H1 (cell line): ENCODE measurements at regions not wholly inside any gene's neighbourhood (a gene's known extent, or its start where the extent isn't known, plus 50 kb on each side); places are given as distances from the start of the nearest gene placed in this dataset.

Experiments used
- CTCF ChIA-PET: fragments of 300-600 bp; sonication (Branson Sonifier 250); formaldehyde crosslinking; loops from one replicate; lab custom pipeline; 2021; ENCODE audit not compliant: partially characterized antibody; lab: Charles Lee
- POLR2A ChIA-PET: fragments of 300-600 bp; sonication (Branson Sonifier 250); formaldehyde crosslinking; loops from one replicate; lab custom pipeline; 2021; ENCODE audit warnings: inconsistent platforms; ENCODE audit not compliant: partially characterized antibody; lab: Charles Lee
- DNase-seq, 2 experiments: peaks; one replicate each; pipeline versions ENCODE4 v3.0.0 to v3.0.0-alpha.2; 2010 to 2022; ENCODE audit warnings: low spot score in 2 of 2, low read depth in 1 of 2, mixed read lengths in 1 of 2
- FAIRE-seq: peaks from 2 replicates; lab custom pipeline; 2011; peaks lifted over from hg19 to GRCh38; lab: Jason Lieb, UNC
- H2AFZ ChIP-seq: 2 replicates; pipeline ENCODE4 v1.8.1; 2012; ENCODE audit warnings: low read length, inconsistent platforms
- H2AK5ac ChIP-seq: 2 replicates; pipeline ENCODE4 v1.6.1; 2013; ENCODE audit warnings: low read depth, low read length
- H2BK120ac ChIP-seq: replicated peaks from 2 replicates; pipeline ENCODE3; 2013; ENCODE audit warnings: low read depth, low read length, inconsistent platforms
- H2BK12ac ChIP-seq: 2 replicates; pipeline ENCODE4 v1.6.1; 2013; ENCODE audit warnings: low read depth, low read length
- H2BK15ac ChIP-seq: 2 replicates; pipeline ENCODE4 v1.6.1; 2013; ENCODE audit warnings: low read length
- H2BK20ac ChIP-seq: 2 replicates; pipeline ENCODE4 v1.6.1; 2013; ENCODE audit warnings: low read length
- H2BK5ac ChIP-seq: 2 replicates; pipeline ENCODE4 v1.6.1; 2013; ENCODE audit warnings: low read depth, low read length
- H3K14ac ChIP-seq: 2 replicates; pipeline ENCODE4 v1.6.1; 2013; ENCODE audit warnings: inconsistent platforms; ENCODE audit not compliant: insufficient read length
- H3K18ac ChIP-seq: 2 replicates; pipeline ENCODE4 v1.6.1; 2013; ENCODE audit warnings: low read length; ENCODE audit errors: extremely low read depth
- H3K23ac ChIP-seq: 2 replicates; pipeline ENCODE4 v1.6.1; 2013; ENCODE audit warnings: inconsistent platforms; ENCODE audit not compliant: insufficient read length
- H3K23me2 ChIP-seq: 2 replicates; pipeline ENCODE4 v1.6.1; 2013; ENCODE audit warnings: low read depth, low read length
- H3K27ac ChIP-seq: 2 replicates; pipeline ENCODE4 v1.6.1; 2011; ENCODE audit warnings: low read depth, low read length, inconsistent platforms
- H3K27me3 ChIP-seq, 4 experiments: replicated peaks in 1 of 4; 1 replicate in 1 of 4; 2 replicates in 3 of 4; pipeline versions ENCODE4 v1.6.1 to v1.8.1; 2011 to 2013; ENCODE audit warnings: low read length in 3 of 4, mild to moderate bottlenecking in 3 of 4, inconsistent platforms in 2 of 4, mixed read lengths in 2 of 4, moderate library complexity in 1 of 4; ENCODE audit not compliant: control insufficient read depth in 3 of 4, insufficient read depth in 3 of 4; ENCODE audit errors: extremely low read depth in 1 of 4
- H3K36me3 ChIP-seq, 4 experiments: 2 replicates each; pipeline versions ENCODE4 v1.6.1 to v1.8.1; 2011 to 2013; ENCODE audit warnings: mild to moderate bottlenecking in 4 of 4, low read length in 3 of 4, moderate library complexity in 2 of 4, control low read depth in 1 of 4, inconsistent platforms in 1 of 4; ENCODE audit not compliant: insufficient read depth in 4 of 4, control insufficient read depth in 2 of 4
- H3K4ac ChIP-seq: replicated peaks from 2 replicates; pipeline ENCODE3; 2013; ENCODE audit warnings: low read length, low read depth, mixed read lengths, inconsistent platforms; ENCODE audit not compliant: insufficient read length
- H3K4me1 ChIP-seq, 4 experiments: replicated peaks in 1 of 4; 1 replicate in 1 of 4; 2 replicates in 3 of 4; pipeline versions ENCODE4 v1.6.1 to v1.8.1; 2011 to 2013; ENCODE audit warnings: low read length in 3 of 4, inconsistent platforms in 2 of 4, mixed read lengths in 1 of 4; ENCODE audit not compliant: insufficient read depth in 4 of 4, control insufficient read depth in 3 of 4
- H3K4me2 ChIP-seq, 2 experiments: 2 replicates each; pipeline versions ENCODE4 v1.6.1 to v1.8.1; 2011 to 2013; ENCODE audit warnings: low read depth in 2 of 2, low read length in 2 of 2, control low read depth in 1 of 2, inconsistent platforms in 1 of 2, mild to moderate bottlenecking in 1 of 2; ENCODE audit not compliant: insufficient read depth in 1 of 2
- H3K4me3 ChIP-seq, 4 experiments: fragments of 200-600, 300-600 bp in 1 of 4; sonication (generic), shearing (Covaris generic), sonication (Bioruptor Twin) in 1 of 4; 2 replicates each; pipeline versions ENCODE4 v1.5.1 to v1.8.1; 2011 to 2016; ENCODE audit warnings: low read length in 4 of 4, low read depth in 3 of 4, control low read depth in 2 of 4, inconsistent platforms in 2 of 4, mild to moderate bottlenecking in 2 of 4, mixed read lengths in 1 of 4, moderate library complexity in 1 of 4; ENCODE audit not compliant: insufficient read depth in 2 of 4; ENCODE audit errors: extremely low read depth in 1 of 4
- H3K56ac ChIP-seq: replicated peaks from 2 replicates; pipeline ENCODE3; 2013; ENCODE audit warnings: low read depth, mild to moderate bottlenecking, mixed read lengths, low read length, inconsistent platforms; ENCODE audit not compliant: insufficient read length
- H3K79me1 ChIP-seq: 2 replicates; pipeline ENCODE4 v1.6.1; 2013; ENCODE audit warnings: low read depth, low read length, control low read depth
- H3K79me2 ChIP-seq, 2 experiments: 2 replicates each; pipeline versions ENCODE4 v1.6.1 to v1.8.1; 2012 to 2013; ENCODE audit warnings: low read length in 2 of 2, mild to moderate bottlenecking in 2 of 2, inconsistent platforms in 1 of 2; ENCODE audit not compliant: insufficient read depth in 2 of 2, control insufficient read depth in 1 of 2
- H3K9ac ChIP-seq, 4 experiments: replicated peaks in 1 of 4; 1 replicate in 1 of 4; 2 replicates in 3 of 4; pipeline versions ENCODE4 v1.6.1 to v1.8.1; 2011 to 2013; ENCODE audit warnings: low read depth in 3 of 4, low read length in 3 of 4, control low read depth in 2 of 4, mild to moderate bottlenecking in 2 of 4, moderate library complexity in 2 of 4, inconsistent platforms in 1 of 4; ENCODE audit errors: extremely low read depth in 1 of 4
- H3K9me3 ChIP-seq, 2 experiments: 2 replicates each; pipeline versions ENCODE4 v1.6.1 to v1.8.1; 2012 to 2013; ENCODE audit warnings: mild to moderate bottlenecking in 2 of 2, moderate library complexity in 2 of 2, control low read depth in 1 of 2, inconsistent platforms in 1 of 2, low read depth in 1 of 2, low read length in 1 of 2, mixed read lengths in 1 of 2; ENCODE audit not compliant: insufficient read depth in 2 of 2
- H4K20me1 ChIP-seq, 2 experiments: replicated peaks in 1 of 2; 2 replicates each; pipeline versions ENCODE3 to v1.8.1; 2011 to 2013; ENCODE audit warnings: inconsistent platforms in 2 of 2, low read length in 2 of 2, mild to moderate bottlenecking in 1 of 2; ENCODE audit not compliant: insufficient read depth in 2 of 2, control insufficient read depth in 1 of 2
- H4K5ac ChIP-seq: 2 replicates; pipeline ENCODE4 v1.6.1; 2013; ENCODE audit warnings: low read length, low read depth, mixed read lengths, inconsistent platforms; ENCODE audit not compliant: insufficient read length
- H4K8ac ChIP-seq: 2 replicates; pipeline ENCODE4 v1.8.0; 2013; ENCODE audit warnings: mild to moderate bottlenecking, moderate library complexity, low read length, inconsistent platforms; ENCODE audit not compliant: insufficient read depth; ENCODE audit errors: extremely low read depth
- H4K91ac ChIP-seq: replicated peaks from 2 replicates; pipeline ENCODE3; 2013; ENCODE audit warnings: low read length, mixed read lengths, inconsistent platforms; ENCODE audit not compliant: insufficient read length
- CBX8 ChIP-seq: fragments of 300-800, 300-1000 bp; sonication (generic); IDR thresholded peaks from 2 replicates; pipeline ENCODE4 v1.7.1; 2016; ENCODE audit warnings: low read depth, low read length, borderline replicate concordance
- CHD1 ChIP-seq: IDR thresholded peaks from 2 replicates; pipeline ENCODE4 v1.6.1; 2012; ENCODE audit warnings: low read depth, low read length, improper control_type of control experiment
- CHD2 ChIP-seq: IDR thresholded peaks from 2 replicates; pipeline ENCODE4 v1.6.1; 2012; ENCODE audit warnings: low read length, improper control_type of control experiment
- JUN ChIP-seq: IDR thresholded peaks from 2 replicates; pipeline ENCODE4 v1.6.1; 2011; ENCODE audit warnings: low read depth, mild to moderate bottlenecking, improper control_type of control experiment, low read length
- JUND ChIP-seq: IDR thresholded peaks from 2 replicates; pipeline ENCODE4 v1.6.1; 2011; ENCODE audit warnings: mild to moderate bottlenecking, improper control_type of control experiment, low read length
- KDM4A ChIP-seq: IDR thresholded peaks from one replicate; pipeline ENCODE4 v1.7.1; 2012; ENCODE audit warnings: low read depth, mild to moderate bottlenecking, moderate library complexity, low read length, inconsistent platforms; ENCODE audit not compliant: severe bottlenecking
- NANOG ChIP-seq: IDR thresholded peaks from 2 replicates; pipeline ENCODE4 v1.6.1; 2011; ENCODE audit warnings: low read length, low read depth, mild to moderate bottlenecking, inconsistent platforms; ENCODE audit not compliant: insufficient read depth, poor library complexity, severe bottlenecking
- POU5F1 ChIP-seq: IDR thresholded peaks from 2 replicates; pipeline ENCODE4 v1.6.1; 2011; ENCODE audit warnings: low read depth, mild to moderate bottlenecking, low read length, moderate library complexity
- RBBP5 ChIP-seq: IDR thresholded peaks from 2 replicates; pipeline ENCODE4 v1.7.1; 2012; ENCODE audit warnings: low read depth, mild to moderate bottlenecking, inconsistent platforms, low read length, moderate library complexity, borderline replicate concordance
- RXRA ChIP-seq: IDR thresholded peaks from 2 replicates; pipeline ENCODE4 v1.6.1; 2011; ENCODE audit warnings: low read depth, mild to moderate bottlenecking, low read length, moderate library complexity; ENCODE audit not compliant: insufficient read depth
- SAP30 ChIP-seq: fragments of 300-600 bp; sonication (generic); IDR thresholded peaks from 2 replicates; pipeline ENCODE4 v1.7.1; 2012; ENCODE audit warnings: low read length, moderate library complexity, mild to moderate bottlenecking, inconsistent platforms; ENCODE audit not compliant: insufficient read depth, insufficient replicate concordance
- SIN3A ChIP-seq, 2 experiments: IDR thresholded peaks in 1 of 2; conservative IDR thresholded peaks in 1 of 2; 2 replicates each; pipeline ENCODE4 v1.6.1; 2011 to 2012; ENCODE audit warnings: low read length in 2 of 2, improper control_type of control experiment in 1 of 2, low read depth in 1 of 2, mild to moderate bottlenecking in 1 of 2
- SP4 ChIP-seq: IDR thresholded peaks from 2 replicates; pipeline ENCODE4 v1.6.1; 2012; ENCODE audit warnings: low read length, inconsistent platforms
- TAF1 ChIP-seq: IDR thresholded peaks from 2 replicates; pipeline ENCODE4 v1.6.1; 2011; ENCODE audit warnings: mild to moderate bottlenecking, low read depth, low read length
- TCF12 ChIP-seq: IDR thresholded peaks from 2 replicates; pipeline ENCODE4 v1.6.1; 2011; ENCODE audit warnings: low read depth, mild to moderate bottlenecking, low read length
- ZNF274 ChIP-seq: IDR thresholded peaks from 2 replicates; pipeline ENCODE4 v1.7.0; 2012; ENCODE audit warnings: low read length, borderline replicate concordance; ENCODE audit errors: extremely low read depth
- WGBS, 2 experiments: shearing (Covaris generic) in 1 of 2; methylation state at CpG; one replicate each; pipeline versions ENCODE4 v1.1.6 to v1.1.7; 2013 to 2015; ENCODE audit warnings: low lambda C conversion rate in 2 of 2, mixed read lengths in 2 of 2, inconsistent platforms in 1 of 2, low coverage in 1 of 2, missing lambda C conversion rate in 1 of 2; ENCODE audit not compliant: insufficient replicate concordance in 2 of 2, insufficient coverage in 1 of 2, insufficient read length in 1 of 2; ENCODE audit errors: extremely low coverage in 1 of 2, missing lambda C conversion rate in 1 of 2; 5-methylcytosine and 5-hydroxymethylcytosine counted together

- H2BK15ac ChIP-seq, result no peak overlapping the region
- H3K4me2 ChIP-seq, result no peak overlapping the region
- H3K27ac ChIP-seq, result no peak overlapping the region
- H3K23me2 ChIP-seq, result no peaks in the 10 kb centered on the region; the same call in 1 of the 2 replicates
- H4K20me1 ChIP-seq, result no peaks in the 10 kb centered on the region
- H4K8ac ChIP-seq, result no peak overlapping the region
- H3K79me2 ChIP-seq, result no peaks in the 10 kb centered on the region
- FAIRE-seq, result no peak
- peaks cover 0 to 10% (median 3%) of the 10 kb centered on the region in 4 experiments; a peak in 3 of 7 replicates for H3K4me1 ChIP-seq
- no peak overlapping the region for H2BK20ac ChIP-seq
- no peaks in the 10 kb centered on the region for H3K79me1 ChIP-seq
- no peak overlapping the region for H3K9ac ChIP-seq
- WGBS, 2 experiments, result 78% methylated on average over 2 of the region's 2 CpGs; no CpG with 5 or more reads in 1 of the 2 experiments
- H2BK5ac ChIP-seq, result no peak overlapping the region
- no peak overlapping the region for H2BK120ac ChIP-seq
- no peak overlapping the region for H3K14ac ChIP-seq
- no peak overlapping the region for H3K4ac ChIP-seq
- no peak overlapping the region for H4K91ac ChIP-seq
- no peak overlapping the region for H3K56ac ChIP-seq
- no peak overlapping the region for H3K4me3 ChIP-seq
- H2AK5ac ChIP-seq, result no peak overlapping the region
- H4K5ac ChIP-seq, result no peak overlapping the region
- no peak overlapping the region for H3K23ac ChIP-seq
- H3K27me3 ChIP-seq, result no peaks in the 10 kb centered on the region
- ChIA-PET POLR2A (no interaction called here), CTCF (no interaction called here)
- H3K36me3 ChIP-seq, result no peaks in the 10 kb centered on the region
- no peak overlapping the region for H2BK12ac ChIP-seq
- H3K9me3 ChIP-seq, result no peaks in the 10 kb centered on the region
- no peak overlapping the region for H2AFZ ChIP-seq
- DNase-seq, result no peak
- no peak overlapping the region for H3K18ac ChIP-seq
- TF ChIP-seq TAF1 (no peak), RXRA (no peak), SIN3A (conservative IDR thresholded peaks at IDR 0.05 in 1 of 2, IDR thresholded peaks at IDR 0.05 in 1 of 2; ENCODE audit: low read depth in 1 of 2, low read length in 2 of 2) (no peak), ZNF274 (no peak), TCF12 (no peak), POU5F1 (no peak), JUND (no peak), RBBP5 (no peak), CHD1 (no peak), JUN (no peak), CBX8 (no peak), NANOG (no peak), SP4 (no peak), SAP30 (no peak), CHD2 (no peak), KDM4A (no peak)
These were observed 297.1 kb upstream of the DAB1 start for GRCh38 chr1:57721001-57721400.
